ENCODE measurements at regions not wholly inside any gene's neighbourhood (a gene's known extent, or its start where the extent isn't known, plus 50 kb on each side); places are given as distances from the start of the nearest gene placed in this dataset.
"Not testable (repeated sequence)": the region's sequence is repeated elsewhere in the genome, so short reads cannot be mapped to it uniquely, and the experiment has no call there.

DNA sequence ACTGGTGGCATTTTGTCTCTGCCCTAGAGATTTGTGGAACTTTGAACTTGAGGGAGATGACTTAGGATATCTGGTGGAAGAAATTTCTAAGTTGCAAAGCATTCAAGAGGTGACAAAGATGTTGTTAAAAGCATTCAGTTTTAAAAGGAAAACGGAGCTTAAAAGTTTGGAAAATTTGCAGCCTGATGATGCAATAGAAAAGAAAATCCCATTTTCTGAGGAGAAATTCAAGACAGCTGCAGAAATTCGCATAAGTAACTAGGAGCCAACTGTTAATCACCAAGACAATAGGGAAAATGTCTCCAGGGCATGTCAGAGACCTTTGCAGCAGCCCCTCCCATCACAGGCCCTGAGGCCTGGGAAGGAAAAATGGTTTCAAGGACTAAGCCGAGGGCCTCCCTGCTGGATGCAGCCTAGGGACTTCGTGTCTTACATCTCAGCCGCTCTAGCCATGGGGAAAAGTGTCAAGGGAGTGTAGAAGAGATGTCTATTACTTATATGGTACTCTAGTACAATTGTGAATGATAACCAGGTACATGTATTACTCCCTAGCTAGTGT is 663.0 kb upstream of the CBLB start:
- H3K27me3 ChIP-seq (ENCODE audit: low read depth, low read length); H3K9me3 ChIP-seq (ENCODE audit: control insufficient read depth in 1 of 2, low read length in 2 of 2); H3K27ac ChIP-seq (ENCODE audit: low read length); H3K36me3 ChIP-seq (ENCODE audit: control insufficient read depth in 1 of 2, insufficient read depth in 2 of 2, low read length in 2 of 2); H3K4me1 ChIP-seq (ENCODE audit: control insufficient read depth in 1 of 2, insufficient read depth in 2 of 2, low read length in 2 of 2); H3K4me3 ChIP-seq (ENCODE audit: low read depth in 1 of 2, low read length in 2 of 2): not testable (repeated sequence)

DNA sequence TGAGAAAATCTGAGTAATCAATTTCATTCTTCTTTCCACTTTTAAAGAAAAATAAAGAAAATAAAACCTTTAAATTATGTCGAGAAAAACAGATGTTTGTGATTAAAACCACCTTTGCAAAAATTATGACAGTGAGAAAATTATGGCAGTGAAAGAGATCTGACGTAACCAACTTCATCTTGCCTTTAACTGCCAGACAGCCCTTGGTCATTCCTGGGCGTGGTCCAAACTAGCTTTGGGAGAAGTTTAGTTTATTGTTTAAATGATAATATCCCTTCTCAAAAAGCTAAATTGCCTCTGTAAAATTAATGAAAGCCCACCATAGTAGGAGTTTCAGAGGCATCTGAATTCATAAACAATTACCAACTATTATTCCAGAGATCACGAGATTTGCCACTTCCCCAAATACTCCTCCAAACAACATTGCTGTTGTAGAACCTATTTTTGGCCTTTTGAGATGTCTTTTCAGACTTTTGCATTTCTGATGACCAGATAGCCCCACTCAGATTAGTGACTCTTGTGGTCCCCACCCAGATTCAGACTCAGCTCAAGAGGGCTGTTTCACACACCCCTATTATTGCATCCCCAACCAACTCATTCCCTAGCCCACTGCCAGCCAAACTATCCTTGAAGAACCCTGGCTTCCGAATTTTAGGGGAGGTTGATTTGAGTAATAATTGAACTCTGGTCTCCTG is 664.4 kb upstream of the CBLB start:
- no peaks in the 10 kb centered on the region for H3K27me3 ChIP-seq (ENCODE audit: low read depth, low read length)
- no peaks in the 10 kb centered on the region for H3K4me1 ChIP-seq (ENCODE audit: control insufficient read depth in 1 of 2, insufficient read depth in 2 of 2, low read length in 2 of 2)
- H3K36me3 ChIP-seq (ENCODE audit: control insufficient read depth in 1 of 2, insufficient read depth in 2 of 2, low read length in 2 of 2), result no peaks in the 10 kb centered on the region
- H3K27ac ChIP-seq (ENCODE audit: low read length), result no peak overlapping the region
- H3K4me3 ChIP-seq (ENCODE audit: low read depth in 1 of 2, low read length in 2 of 2), result no peak overlapping the region
- no peaks in the 10 kb centered on the region for H3K9me3 ChIP-seq (ENCODE audit: control insufficient read depth in 1 of 2, low read length in 2 of 2)

DNA sequence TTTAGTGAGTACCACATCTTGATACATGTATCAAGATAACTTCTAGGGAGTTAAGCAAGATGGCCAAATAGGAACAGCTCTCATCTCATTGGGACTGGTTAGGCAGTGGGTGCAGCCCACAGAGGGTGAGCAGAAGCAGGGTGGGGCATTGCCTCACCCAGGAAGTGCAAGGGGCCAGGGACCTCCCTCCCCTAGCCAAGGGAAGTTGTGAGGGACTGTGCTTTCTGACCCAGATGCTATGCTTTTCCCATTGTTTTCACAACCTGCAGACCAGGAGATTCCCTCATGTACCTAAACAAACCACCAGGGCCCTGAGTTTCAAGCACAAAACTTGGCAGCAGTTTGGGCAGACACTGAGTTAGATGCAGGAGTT is 665.0 kb upstream of the CBLB start:
- Histone ChIP-seq H3K9me3 (ENCODE audit: control insufficient read depth in 1 of 2, low read length in 2 of 2) (no peaks in the 10 kb centered on the region), H3K36me3 (ENCODE audit: control insufficient read depth in 1 of 2, insufficient read depth in 2 of 2, low read length in 2 of 2) (no peaks in the 10 kb centered on the region), H3K27ac (ENCODE audit: low read length) (no peak overlapping the region), H3K4me3 (ENCODE audit: low read depth in 1 of 2, low read length in 2 of 2) (no peak overlapping the region), H3K27me3 (ENCODE audit: low read depth, low read length) (no peaks in the 10 kb centered on the region), H3K4me1 (ENCODE audit: control insufficient read depth in 1 of 2, insufficient read depth in 2 of 2, low read length in 2 of 2) (no peaks in the 10 kb centered on the region)

DNA sequence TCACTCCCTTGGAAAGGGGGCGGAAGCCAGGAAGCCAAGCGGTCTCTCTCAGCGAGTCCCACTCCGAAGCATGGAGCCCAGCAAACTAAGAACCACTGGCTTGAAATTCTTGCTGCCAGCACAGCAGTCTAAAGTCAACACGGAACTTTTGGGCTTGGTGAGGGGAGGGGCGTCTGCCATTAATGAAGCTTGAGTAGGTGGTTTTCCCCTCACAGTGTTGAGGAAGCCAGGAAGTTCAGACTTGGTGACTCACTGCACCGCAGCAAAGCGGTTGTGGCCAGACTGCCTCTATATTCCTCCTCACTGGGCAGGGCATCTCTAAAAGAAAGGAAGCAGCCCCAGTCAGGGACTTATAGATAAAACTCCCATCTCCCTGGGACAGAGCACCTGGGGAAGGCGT is 665.4 kb upstream of the CBLB start:
- Histone ChIP-seq H3K4me1 (ENCODE audit: control insufficient read depth in 1 of 2, insufficient read depth in 2 of 2, low read length in 2 of 2) (no peaks in the 10 kb centered on the region), H3K27me3 (ENCODE audit: low read depth, low read length) (no peaks in the 10 kb centered on the region), H3K9me3 (ENCODE audit: control insufficient read depth in 1 of 2, low read length in 2 of 2) (no peaks in the 10 kb centered on the region), H3K36me3 (ENCODE audit: control insufficient read depth in 1 of 2, insufficient read depth in 2 of 2, low read length in 2 of 2) (no peaks in the 10 kb centered on the region), H3K4me3 (ENCODE audit: low read depth in 1 of 2, low read length in 2 of 2) (no peak overlapping the region), H3K27ac (ENCODE audit: low read length) (no peak overlapping the region)

DNA sequence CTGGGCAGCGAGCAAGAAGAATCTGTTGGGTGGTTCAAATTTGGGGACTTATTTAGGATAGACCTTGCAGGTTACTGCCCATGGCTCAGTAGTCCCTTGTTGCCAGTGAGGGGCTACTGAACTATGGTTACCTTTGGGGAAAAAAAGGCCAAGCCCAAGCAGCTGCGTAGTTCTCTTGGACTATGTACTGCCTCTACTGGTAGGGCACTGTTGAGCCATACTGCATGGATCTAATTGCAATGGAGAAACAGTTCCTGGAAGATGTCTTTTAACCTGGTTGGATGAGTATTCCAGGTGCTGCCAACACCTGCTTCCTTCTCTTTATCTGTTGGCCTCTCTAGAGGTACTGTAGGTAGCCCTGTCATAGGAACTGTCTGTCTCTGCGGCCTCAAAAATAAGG is 671.9 kb upstream of the CBLB start:
- no peak overlapping the region for H3K27ac ChIP-seq (ENCODE audit: low read length)
- H3K4me1 ChIP-seq (ENCODE audit: control insufficient read depth in 1 of 2, insufficient read depth in 2 of 2, low read length in 2 of 2), result no peaks in the 10 kb centered on the region
- no peaks in the 10 kb centered on the region for H3K36me3 ChIP-seq (ENCODE audit: control insufficient read depth in 1 of 2, insufficient read depth in 2 of 2, low read length in 2 of 2)
- H3K9me3 ChIP-seq (ENCODE audit: control insufficient read depth in 1 of 2, low read length in 2 of 2), result no peaks in the 10 kb centered on the region
- no peak overlapping the region for H3K4me3 ChIP-seq (ENCODE audit: low read depth in 1 of 2, low read length in 2 of 2)
- H3K27me3 ChIP-seq (ENCODE audit: low read depth, low read length), result no peaks in the 10 kb centered on the region

DNA sequence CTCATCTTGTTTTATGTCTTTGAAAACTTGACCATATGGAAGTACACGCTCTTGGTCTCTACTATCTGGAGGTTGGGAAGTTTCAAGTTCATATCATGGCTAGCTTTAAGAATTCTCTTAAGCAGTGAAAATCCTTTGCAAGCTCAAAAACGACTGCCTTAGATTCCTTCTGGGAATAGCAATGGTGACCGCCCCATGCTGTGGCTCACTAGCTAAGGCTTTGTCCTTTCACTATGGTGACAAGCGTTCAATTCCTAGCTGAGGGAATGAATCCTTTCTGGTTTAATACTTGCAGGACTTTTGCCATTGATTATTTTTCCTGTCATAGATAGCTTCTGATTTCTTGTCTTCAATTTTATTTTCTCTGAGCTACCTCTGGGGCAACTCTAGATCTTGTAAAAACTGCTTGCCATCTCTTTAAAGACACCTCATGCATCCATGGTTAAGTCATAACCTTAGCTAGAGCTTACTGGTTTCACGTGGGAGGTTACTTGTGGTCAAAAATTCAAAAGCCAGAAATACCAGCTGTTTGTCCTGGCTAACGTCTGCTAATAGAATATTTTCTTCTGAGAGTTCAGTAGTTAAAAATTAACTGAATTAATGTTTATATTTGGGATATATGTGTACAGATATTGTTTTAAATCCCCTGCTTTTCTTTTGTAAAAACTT is 673.4 kb upstream of the CBLB start:
- H3K4me3 ChIP-seq (ENCODE audit: low read depth in 1 of 2, low read length in 2 of 2), result no peak overlapping the region
- no peak overlapping the region for H3K27ac ChIP-seq (ENCODE audit: low read length)
- no peaks in the 10 kb centered on the region for H3K9me3 ChIP-seq (ENCODE audit: control insufficient read depth in 1 of 2, low read length in 2 of 2)

DNA sequence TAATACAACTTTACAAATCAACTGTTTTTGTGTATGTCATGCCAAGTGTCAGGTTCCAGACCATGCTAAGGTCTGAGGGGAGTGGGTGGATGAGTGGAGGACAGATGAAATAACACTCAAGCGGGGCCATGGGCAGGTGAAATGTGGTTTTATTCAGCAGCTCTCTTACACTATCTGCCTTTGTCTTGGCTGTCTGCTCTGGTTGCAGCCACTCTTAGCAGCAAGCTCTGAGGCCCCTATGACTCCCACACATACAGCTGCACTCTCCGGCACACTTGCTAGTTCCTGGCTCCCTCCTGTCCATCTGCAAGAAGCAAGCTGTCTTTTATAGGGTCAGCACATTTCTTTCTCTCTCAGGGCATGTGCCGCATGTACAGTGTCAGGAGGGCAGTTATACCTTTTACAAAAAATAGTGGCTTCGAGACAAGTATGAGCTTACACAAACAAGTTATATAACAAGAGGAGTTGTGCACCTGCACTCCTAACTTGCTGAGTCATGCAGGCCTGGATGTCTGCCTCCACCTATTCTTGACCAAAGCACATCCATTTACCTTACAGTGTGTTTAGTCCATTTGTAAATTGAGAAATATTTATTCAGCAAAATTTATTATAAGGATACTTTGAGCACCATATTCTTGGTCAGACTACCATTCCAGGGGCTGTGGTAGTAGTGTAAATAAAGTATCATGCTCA is 683.7 kb upstream of the CBLB start:
- Histone ChIP-seq H3K36me3 (ENCODE audit: control insufficient read depth in 1 of 2, insufficient read depth in 2 of 2, low read length in 2 of 2) (no peaks in the 10 kb centered on the region), H3K27ac (ENCODE audit: low read length) (no peak overlapping the region), H3K9me3 (ENCODE audit: control insufficient read depth in 1 of 2, low read length in 2 of 2) (peaks cover 0 to 3% of the 10 kb centered on the region in 2 donors), H3K4me1 (ENCODE audit: control insufficient read depth in 1 of 2, insufficient read depth in 2 of 2, low read length in 2 of 2) (no peaks in the 10 kb centered on the region), H3K4me3 (ENCODE audit: low read depth in 1 of 2, low read length in 2 of 2) (no peak overlapping the region), H3K27me3 (ENCODE audit: low read depth, low read length) (no peaks in the 10 kb centered on the region)

More for the DNA sequence above, 673.4 kb upstream of the CBLB start:
- Histone ChIP-seq H3K4me1 (ENCODE audit: control insufficient read depth in 1 of 2, insufficient read depth in 2 of 2, low read length in 2 of 2) (no peaks in the 10 kb centered on the region), H3K27me3 (ENCODE audit: low read depth, low read length) (no peaks in the 10 kb centered on the region), H3K36me3 (ENCODE audit: control insufficient read depth in 1 of 2, insufficient read depth in 2 of 2, low read length in 2 of 2) (no peaks in the 10 kb centered on the region)

DNA sequence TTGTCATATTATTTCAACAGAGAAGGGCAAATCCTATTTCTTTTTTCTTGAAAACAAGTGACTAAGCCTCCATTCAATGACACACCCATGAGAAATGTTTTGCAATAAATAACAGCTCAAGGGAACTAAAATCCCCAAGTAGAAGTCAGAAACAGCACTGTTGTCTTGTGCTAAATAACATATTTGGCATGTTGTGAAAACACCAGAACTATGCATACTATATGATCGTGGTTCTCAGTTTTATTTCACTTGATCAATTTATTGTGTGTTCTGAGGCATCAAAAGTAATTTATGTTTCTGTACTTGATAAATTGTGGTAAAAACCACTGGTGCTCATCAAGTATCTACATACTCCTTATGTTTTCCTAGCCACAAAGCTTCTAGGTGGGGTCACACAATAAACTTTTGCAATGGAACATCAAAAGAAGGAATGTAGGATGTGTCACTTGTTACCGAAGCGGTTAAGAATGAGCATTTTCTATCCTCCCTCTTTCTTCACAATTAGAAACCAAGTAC is 691.7 kb upstream of the CBLB start:
- Histone ChIP-seq H3K27ac (ENCODE audit: low read length) (no peak overlapping the region), H3K27me3 (ENCODE audit: low read depth, low read length) (no peaks in the 10 kb centered on the region), H3K9me3 (ENCODE audit: control insufficient read depth in 1 of 2, low read length in 2 of 2) (peaks cover 0 to 3% of the 10 kb centered on the region in 2 donors), H3K4me1 (ENCODE audit: control insufficient read depth in 1 of 2, insufficient read depth in 2 of 2, low read length in 2 of 2) (no peaks in the 10 kb centered on the region), H3K36me3 (ENCODE audit: control insufficient read depth in 1 of 2, insufficient read depth in 2 of 2, low read length in 2 of 2) (no peaks in the 10 kb centered on the region), H3K4me3 (ENCODE audit: low read depth in 1 of 2, low read length in 2 of 2) (no peak overlapping the region)

DNA sequence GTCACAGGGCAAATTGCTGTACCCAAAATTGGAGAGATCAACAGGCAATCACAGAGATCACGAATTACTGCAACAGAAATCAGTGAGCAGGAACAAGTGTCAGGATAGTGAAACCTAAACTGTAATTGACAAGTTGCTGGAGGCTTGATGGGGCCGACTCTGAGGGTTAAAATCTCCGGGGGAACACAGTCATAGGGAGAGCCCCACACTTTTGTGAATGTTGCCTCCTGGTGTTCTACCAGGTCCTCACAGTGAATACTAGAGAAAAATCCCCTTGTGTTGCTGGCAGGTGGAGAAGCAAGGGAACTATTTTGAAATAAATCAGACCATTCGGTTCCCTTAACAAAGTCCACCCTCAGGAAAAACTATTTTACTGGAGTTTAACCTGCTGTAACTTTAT is 697.5 kb upstream of the CBLB start:
- H3K9me3 ChIP-seq (ENCODE audit: control insufficient read depth in 1 of 2, low read length in 2 of 2), result no peaks in the 10 kb centered on the region
- no peaks in the 10 kb centered on the region for H3K27me3 ChIP-seq (ENCODE audit: low read depth, low read length)
- H3K4me1 ChIP-seq (ENCODE audit: control insufficient read depth in 1 of 2, insufficient read depth in 2 of 2, low read length in 2 of 2), result no peaks in the 10 kb centered on the region
- no peak overlapping the region for H3K4me3 ChIP-seq (ENCODE audit: low read depth in 1 of 2, low read length in 2 of 2)
- H3K27ac ChIP-seq (ENCODE audit: low read length), result no peak overlapping the region
- H3K36me3 ChIP-seq (ENCODE audit: control insufficient read depth in 1 of 2, insufficient read depth in 2 of 2, low read length in 2 of 2), result no peaks in the 10 kb centered on the region

DNA sequence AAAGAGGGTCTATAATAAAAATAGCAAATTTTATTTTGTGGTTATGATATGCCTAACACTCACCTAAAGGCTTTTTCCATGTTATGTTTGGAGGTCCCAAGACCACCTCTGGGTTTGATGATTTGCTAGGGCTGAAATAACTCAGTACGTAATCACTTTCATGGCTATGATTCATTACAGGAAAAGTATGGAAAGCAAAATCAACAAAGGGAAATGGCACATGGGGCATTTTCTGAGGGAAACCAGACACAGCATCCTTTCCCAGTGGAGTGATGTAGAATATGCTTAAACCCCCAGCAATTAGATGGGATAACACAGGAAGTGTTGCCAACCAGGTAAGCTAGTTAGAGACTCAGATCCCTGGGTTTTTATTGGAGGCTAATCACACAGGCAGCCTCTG is 701.6 kb upstream of the CBLB start:
- H3K36me3 ChIP-seq (ENCODE audit: control insufficient read depth in 1 of 2, insufficient read depth in 2 of 2, low read length in 2 of 2), result no peaks in the 10 kb centered on the region
- no peaks in the 10 kb centered on the region for H3K9me3 ChIP-seq (ENCODE audit: control insufficient read depth in 1 of 2, low read length in 2 of 2)
- H3K27me3 ChIP-seq (ENCODE audit: low read depth, low read length), result no peaks in the 10 kb centered on the region
- no peak overlapping the region for H3K4me3 ChIP-seq (ENCODE audit: low read depth in 1 of 2, low read length in 2 of 2)
- H3K27ac ChIP-seq (ENCODE audit: low read length), result no peak overlapping the region
- no peaks in the 10 kb centered on the region for H3K4me1 ChIP-seq (ENCODE audit: control insufficient read depth in 1 of 2, insufficient read depth in 2 of 2, low read length in 2 of 2)

DNA sequence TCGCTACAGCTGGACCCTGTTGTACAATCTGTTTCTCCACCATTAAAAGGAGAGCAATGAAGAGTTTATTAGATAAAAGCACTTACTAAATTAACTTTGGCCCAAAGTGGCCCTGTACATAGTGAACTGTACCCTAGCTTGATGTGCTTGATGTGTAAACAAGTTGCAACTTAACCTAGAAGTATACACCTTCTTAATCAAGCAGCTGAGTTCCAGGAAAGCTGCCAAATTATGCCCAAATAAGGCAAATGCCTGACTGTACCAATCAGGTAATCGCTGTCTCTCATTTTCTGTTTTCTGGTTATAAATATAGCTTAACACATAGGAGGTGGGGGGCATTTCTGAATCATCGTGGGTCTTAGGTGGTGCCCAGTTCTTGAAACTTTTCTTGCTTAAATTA is 704.8 kb upstream of the CBLB start:
- no peaks in the 10 kb centered on the region for H3K27me3 ChIP-seq (ENCODE audit: low read depth, low read length)
- H3K36me3 ChIP-seq (ENCODE audit: control insufficient read depth in 1 of 2, insufficient read depth in 2 of 2, low read length in 2 of 2), result no peaks in the 10 kb centered on the region
- H3K4me1 ChIP-seq (ENCODE audit: control insufficient read depth in 1 of 2, insufficient read depth in 2 of 2, low read length in 2 of 2), result no peaks in the 10 kb centered on the region
- H3K27ac ChIP-seq (ENCODE audit: low read length), result no peak overlapping the region
- no peak overlapping the region for H3K4me3 ChIP-seq (ENCODE audit: low read depth in 1 of 2, low read length in 2 of 2)
- H3K9me3 ChIP-seq (ENCODE audit: control insufficient read depth in 1 of 2, low read length in 2 of 2), result no peaks in the 10 kb centered on the region
